Keratinocyte (primary cell): ENCODE measurements at regions not wholly inside any gene's neighbourhood (a gene's known extent, or its start where the extent isn't known, plus 50 kb on each side); places are given as distances from the start of the nearest gene placed in this dataset.

Source experiments
- DNase-seq: peaks from one replicate; pipeline ENCODE4 v3.0.0-alpha.2; 2011; ENCODE audit warnings: low read depth, missing footprints, low spot score
- FAIRE-seq: peaks from 2 replicates; lab custom pipeline; 2011; peaks lifted over from hg19 to GRCh38; lab: Jason Lieb, UNC
- H2AFZ ChIP-seq: 2 replicates; pipeline ENCODE4 v1.6.0; 2012; ENCODE audit warnings: low read length, control low read depth, inconsistent platforms; ENCODE audit not compliant: control insufficient read depth
- H3K27ac ChIP-seq: 2 replicates; pipeline ENCODE4 v1.5.1; 2011; ENCODE audit warnings: low read length; ENCODE audit not compliant: control insufficient read depth, insufficient read depth
- H3K27me3 ChIP-seq: 3 replicates; pipeline ENCODE4 v1.6.0; 2011; ENCODE audit warnings: low read length; ENCODE audit not compliant: control insufficient read depth, insufficient read depth; ENCODE audit errors: extremely low read depth
- H3K36me3 ChIP-seq, 2 experiments: 2 replicates in 1 of 2; 3 replicates in 1 of 2; pipeline ENCODE4 v1.5.1; 2011; ENCODE audit warnings: low read length in 2 of 2, mild to moderate bottlenecking in 1 of 2; ENCODE audit not compliant: control insufficient read depth in 2 of 2, insufficient read depth in 2 of 2; ENCODE audit errors: extremely low read depth in 1 of 2
- H3K4me1 ChIP-seq: 3 replicates; pipeline ENCODE4 v1.5.1; 2011; ENCODE audit warnings: low read length; ENCODE audit not compliant: control insufficient read depth, insufficient read depth; ENCODE audit errors: extremely low read depth
- H3K4me2 ChIP-seq: 3 replicates; pipeline ENCODE4 v1.6.0; 2011; ENCODE audit warnings: low read depth, low read length; ENCODE audit not compliant: control insufficient read depth, insufficient read depth; ENCODE audit errors: extremely low read depth
- H3K4me3 ChIP-seq, 3 experiments: fragments of 200-600 bp in 1 of 3; sonication (generic) in 1 of 3; 2 replicates in 2 of 3; 3 replicates in 1 of 3; pipeline ENCODE4 v1.5.1; 2011 to 2016; ENCODE audit warnings: low read length in 3 of 3, mild to moderate bottlenecking in 3 of 3, control low read depth in 2 of 3, inconsistent platforms in 1 of 3, low read depth in 1 of 3, mixed read lengths in 1 of 3, mixed run types in 1 of 3, moderate library complexity in 1 of 3; ENCODE audit not compliant: control insufficient read depth in 2 of 3, insufficient read depth in 2 of 3; ENCODE audit errors: extremely low read depth in 1 of 3
- H3K79me2 ChIP-seq: 2 replicates; pipeline ENCODE4 v1.6.0; 2012; ENCODE audit warnings: low read length; ENCODE audit not compliant: control insufficient read depth, insufficient read depth
- H3K9ac ChIP-seq: 3 replicates; pipeline ENCODE4 v1.6.0; 2011; ENCODE audit warnings: low read length; ENCODE audit not compliant: control insufficient read depth, insufficient read depth; ENCODE audit errors: extremely low read depth
- H3K9me1 ChIP-seq: 3 replicates; pipeline ENCODE4 v1.6.0; 2011; ENCODE audit warnings: low read length; ENCODE audit not compliant: control insufficient read depth, insufficient read depth; ENCODE audit errors: extremely low read depth
- H3K9me3 ChIP-seq: 2 replicates; pipeline ENCODE4 v1.5.1; 2012; ENCODE audit warnings: low read depth, low read length; ENCODE audit not compliant: control insufficient read depth
- H4K20me1 ChIP-seq: 3 replicates; pipeline ENCODE4 v1.6.0; 2011; ENCODE audit warnings: low read length; ENCODE audit not compliant: control insufficient read depth, insufficient read depth; ENCODE audit errors: extremely low read depth
- EZH2 ChIP-seq: IDR thresholded peaks from one replicate; pipeline ENCODE4 v1.6.1; 2012; ENCODE audit warnings: inconsistent platforms, mild to moderate bottlenecking, low read length, moderate library complexity
- dilution Hi-C: fragments of 300-500 bp; cut with MboI; formaldehyde crosslinking; loops from one replicate; pipeline ENCODE4 v1.7.0; 2020; ENCODE audit warnings: low sequenced_read_pairs; ENCODE audit not compliant: extremely low pct_ligation_motif_present
- TF ChIP-seq, protein P1 (sequence below), 3 experiments: IDR thresholded peaks in 1 of 3; conservative IDR thresholded peaks in 1 of 3; optimal IDR thresholded peaks in 1 of 3; 2 replicates in 2 of 3; 3 replicates in 1 of 3; pipeline versions ENCODE3 to v1.5.1; 2011; ENCODE audit warnings: low read length in 3 of 3, mild to moderate bottlenecking in 3 of 3, moderate library complexity in 2 of 3, control low read depth in 1 of 3, inconsistent platforms in 1 of 3; ENCODE audit not compliant: insufficient read depth in 2 of 3; ENCODE audit errors: extremely low read depth in 1 of 3

DNA sequence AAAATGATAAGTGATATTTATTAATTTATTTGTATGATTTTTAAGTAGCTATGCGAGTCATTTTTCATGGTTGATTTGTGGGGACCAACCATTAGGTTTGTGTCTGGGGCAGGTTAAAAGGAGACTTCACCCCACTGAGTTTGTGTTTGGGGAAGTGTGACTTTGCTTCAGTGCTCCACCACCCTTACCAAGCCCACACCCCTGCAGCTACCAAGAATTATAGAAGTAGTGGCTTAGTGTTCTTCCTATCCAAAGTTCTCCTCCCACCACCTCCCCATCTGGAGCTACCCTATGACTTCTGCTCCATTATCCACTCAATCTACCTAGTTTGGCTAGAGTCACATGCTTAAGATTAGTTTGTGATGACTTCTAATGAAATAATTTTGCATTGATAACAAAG, 182.1 kb upstream of the ZEB2 start:
- H3K4me2 ChIP-seq: no peak overlapping the region
- H3K36me3 ChIP-seq: no peaks in the 10 kb centered on the region
- H3K27ac ChIP-seq: no peak overlapping the region
- no peaks in the 10 kb centered on the region for H4K20me1 ChIP-seq
- no peak overlapping the region for H3K9ac ChIP-seq
- H3K27me3 ChIP-seq: no peaks in the 10 kb centered on the region
- FAIRE-seq: no peak
- no peaks in the 10 kb centered on the region for H3K79me2 ChIP-seq
- TF ChIP-seq, protein P1, sequence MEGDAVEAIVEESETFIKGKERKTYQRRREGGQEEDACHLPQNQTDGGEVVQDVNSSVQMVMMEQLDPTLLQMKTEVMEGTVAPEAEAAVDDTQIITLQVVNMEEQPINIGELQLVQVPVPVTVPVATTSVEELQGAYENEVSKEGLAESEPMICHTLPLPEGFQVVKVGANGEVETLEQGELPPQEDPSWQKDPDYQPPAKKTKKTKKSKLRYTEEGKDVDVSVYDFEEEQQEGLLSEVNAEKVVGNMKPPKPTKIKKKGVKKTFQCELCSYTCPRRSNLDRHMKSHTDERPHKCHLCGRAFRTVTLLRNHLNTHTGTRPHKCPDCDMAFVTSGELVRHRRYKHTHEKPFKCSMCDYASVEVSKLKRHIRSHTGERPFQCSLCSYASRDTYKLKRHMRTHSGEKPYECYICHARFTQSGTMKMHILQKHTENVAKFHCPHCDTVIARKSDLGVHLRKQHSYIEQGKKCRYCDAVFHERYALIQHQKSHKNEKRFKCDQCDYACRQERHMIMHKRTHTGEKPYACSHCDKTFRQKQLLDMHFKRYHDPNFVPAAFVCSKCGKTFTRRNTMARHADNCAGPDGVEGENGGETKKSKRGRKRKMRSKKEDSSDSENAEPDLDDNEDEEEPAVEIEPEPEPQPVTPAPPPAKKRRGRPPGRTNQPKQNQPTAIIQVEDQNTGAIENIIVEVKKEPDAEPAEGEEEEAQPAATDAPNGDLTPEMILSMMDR (optimal IDR thresholded peaks at IDR 0.05 in 1 of 3, IDR thresholded peaks at IDR 0.05 in 1 of 3, conservative IDR thresholded peaks at IDR 0.05 in 1 of 3; ENCODE audit: extremely low read depth in 1 of 3, insufficient read depth in 2 of 3, low read length in 3 of 3): no peak
- TF ChIP-seq EZH2: no peak
- no peaks in the 10 kb centered on the region for H3K9me3 ChIP-seq
- dilution Hi-C loops: no loop called here
- H3K4me1 ChIP-seq: peaks cover 7% of the 10 kb centered on the region
- H2AFZ ChIP-seq: no peak overlapping the region
- DNase-seq: no peak
- H3K9me1 ChIP-seq: no peaks in the 10 kb centered on the region
- H3K4me3 ChIP-seq: no peak overlapping the region

DNA sequence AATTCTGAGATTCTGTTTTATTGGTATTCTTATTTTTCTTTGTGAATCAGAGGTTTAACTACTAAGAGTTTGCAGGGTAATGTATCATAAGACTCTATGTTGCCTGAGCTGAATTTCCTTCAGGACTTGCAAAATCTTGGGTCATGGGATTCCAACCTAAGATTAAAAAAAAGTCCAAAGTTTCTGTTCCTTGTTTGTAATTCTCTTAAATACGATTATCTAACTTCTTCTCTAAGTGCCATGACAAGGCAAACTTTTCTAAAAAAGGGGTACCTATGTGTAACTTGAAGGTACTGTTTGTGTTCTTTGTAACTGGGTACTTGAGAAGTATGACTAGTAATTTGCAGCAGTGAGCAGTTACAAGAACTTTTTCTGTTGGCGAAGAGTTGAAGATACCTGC, 181.3 kb upstream of the ZEB2 start:
- H3K9me3 ChIP-seq: no peaks in the 10 kb centered on the region
- peaks cover 7% of the 10 kb centered on the region for H3K4me1 ChIP-seq
- no peaks in the 10 kb centered on the region for H3K36me3 ChIP-seq
- H2AFZ ChIP-seq: no peak overlapping the region
- H3K27ac ChIP-seq: no peak overlapping the region
- H3K9ac ChIP-seq: no peak overlapping the region
- H3K9me1 ChIP-seq: no peaks in the 10 kb centered on the region
- no peaks in the 10 kb centered on the region for H3K79me2 ChIP-seq
- no peak for TF ChIP-seq EZH2
- TF ChIP-seq, protein P1 (optimal IDR thresholded peaks at IDR 0.05 in 1 of 3, IDR thresholded peaks at IDR 0.05 in 1 of 3, conservative IDR thresholded peaks at IDR 0.05 in 1 of 3; ENCODE audit: extremely low read depth in 1 of 3, insufficient read depth in 2 of 3, low read length in 3 of 3): no peak
- DNase-seq (no peak), FAIRE-seq (no peak)
- no peak overlapping the region for H3K4me3 ChIP-seq
- H3K4me2 ChIP-seq: no peak overlapping the region
- no peaks in the 10 kb centered on the region for H4K20me1 ChIP-seq
- H3K27me3 ChIP-seq: no peaks in the 10 kb centered on the region
- dilution Hi-C loops: no loop called here
